ENCODE measurements at regions not wholly inside any gene's neighbourhood (a gene's known extent, or its start where the extent isn't known, plus 50 kb on each side); places are given as distances from the start of the nearest gene placed in this dataset.

DNA sequence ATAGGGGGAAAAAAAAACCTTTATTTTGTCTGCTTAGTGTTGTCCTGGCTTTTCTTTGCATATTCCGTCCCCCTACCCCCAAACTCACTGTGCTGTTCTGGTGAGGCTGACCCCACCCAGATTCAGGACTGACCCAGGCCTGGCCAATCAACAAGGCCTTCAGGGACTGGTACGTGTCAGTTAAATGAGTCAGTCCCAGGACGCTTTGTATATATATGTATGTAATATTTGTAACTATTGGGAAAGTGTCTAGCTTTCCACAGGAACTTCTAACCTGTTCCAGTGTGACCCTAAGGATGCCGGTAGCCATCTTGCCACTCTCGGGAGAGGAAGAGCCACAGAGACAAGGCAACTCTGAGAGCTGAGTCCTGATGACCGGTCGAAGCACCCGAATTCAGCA lies 107.4 kb downstream of the VCPKMT start:
- ATAC-seq (no peak), DNase-seq (no peak)
- H3K9me3 ChIP-seq = no peaks in the 10 kb centered on the region
- no peak for TF ChIP-seq POLR2A (IDR thresholded peaks at IDR 0.05)
- TF ChIP-seq, protein P1, sequence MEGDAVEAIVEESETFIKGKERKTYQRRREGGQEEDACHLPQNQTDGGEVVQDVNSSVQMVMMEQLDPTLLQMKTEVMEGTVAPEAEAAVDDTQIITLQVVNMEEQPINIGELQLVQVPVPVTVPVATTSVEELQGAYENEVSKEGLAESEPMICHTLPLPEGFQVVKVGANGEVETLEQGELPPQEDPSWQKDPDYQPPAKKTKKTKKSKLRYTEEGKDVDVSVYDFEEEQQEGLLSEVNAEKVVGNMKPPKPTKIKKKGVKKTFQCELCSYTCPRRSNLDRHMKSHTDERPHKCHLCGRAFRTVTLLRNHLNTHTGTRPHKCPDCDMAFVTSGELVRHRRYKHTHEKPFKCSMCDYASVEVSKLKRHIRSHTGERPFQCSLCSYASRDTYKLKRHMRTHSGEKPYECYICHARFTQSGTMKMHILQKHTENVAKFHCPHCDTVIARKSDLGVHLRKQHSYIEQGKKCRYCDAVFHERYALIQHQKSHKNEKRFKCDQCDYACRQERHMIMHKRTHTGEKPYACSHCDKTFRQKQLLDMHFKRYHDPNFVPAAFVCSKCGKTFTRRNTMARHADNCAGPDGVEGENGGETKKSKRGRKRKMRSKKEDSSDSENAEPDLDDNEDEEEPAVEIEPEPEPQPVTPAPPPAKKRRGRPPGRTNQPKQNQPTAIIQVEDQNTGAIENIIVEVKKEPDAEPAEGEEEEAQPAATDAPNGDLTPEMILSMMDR (IDR thresholded peaks at IDR 0.05) = no peak
- H3K27ac ChIP-seq = no peak overlapping the region
- WGBS, 4 donors = 93 to 95% (median 93%) methylated on average over 8 of the region's 8 CpGs
- no peaks in the 10 kb centered on the region for H3K36me3 ChIP-seq
- intact Hi-C loops (cut with DNase I) = loop anchor here in 4 of 10 donors (10.0 kb wide), 3 partner anchors 96 to 144 kb away; no protein-coding TSS in a partner anchor
- H3K4me3 ChIP-seq = no peak overlapping the region
- H3K4me1 ChIP-seq = peaks cover 0 to 8% (median 0%) of the 10 kb centered on the region in 12 donors
- no peaks in the 10 kb centered on the region for H3K27me3 ChIP-seq

DNA sequence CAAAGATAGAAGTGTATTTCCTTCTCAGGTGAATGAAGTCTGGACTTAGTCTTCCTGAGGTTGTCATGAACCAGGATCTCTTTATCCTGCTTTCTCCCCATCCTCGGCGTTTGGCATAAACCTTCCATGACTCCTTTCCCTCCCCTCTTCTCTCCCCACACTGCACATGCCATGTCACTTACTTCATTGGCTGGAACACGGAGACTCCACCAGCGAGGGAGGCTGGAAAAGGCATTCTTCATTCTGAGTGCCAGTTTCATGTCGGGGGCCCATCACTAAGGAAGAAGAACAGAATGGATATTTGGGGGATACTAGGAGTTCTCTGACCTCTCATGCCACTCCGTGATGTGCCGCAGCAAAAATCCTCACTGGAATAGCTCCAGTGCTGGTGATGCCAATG lies 105.6 kb downstream of the VCPKMT start:
- no peak for DNase-seq
- peak overlapping the region in 1 of 12 donors; percentile 3 for H3K27ac ChIP-seq
- H3K4me1 ChIP-seq = peaks cover 0 to 8% (median 0%) of the 10 kb centered on the region in 12 donors
- no peak for ATAC-seq
- TF ChIP-seq POLR2A (IDR thresholded peaks at IDR 0.05) = no peak
- TF ChIP-seq, protein P1 (IDR thresholded peaks at IDR 0.05) = no peak
- 64 to 81% (median 78%) methylated on average over 7 of the region's 7 CpGs for WGBS, 4 donors
- H3K36me3 ChIP-seq = no peaks in the 10 kb centered on the region
- intact Hi-C loops (cut with DNase I) = no loop called here
- no peaks in the 10 kb centered on the region for H3K9me3 ChIP-seq
- H3K4me3 ChIP-seq = no peak overlapping the region
- H3K27me3 ChIP-seq = no peaks in the 10 kb centered on the region

DNA sequence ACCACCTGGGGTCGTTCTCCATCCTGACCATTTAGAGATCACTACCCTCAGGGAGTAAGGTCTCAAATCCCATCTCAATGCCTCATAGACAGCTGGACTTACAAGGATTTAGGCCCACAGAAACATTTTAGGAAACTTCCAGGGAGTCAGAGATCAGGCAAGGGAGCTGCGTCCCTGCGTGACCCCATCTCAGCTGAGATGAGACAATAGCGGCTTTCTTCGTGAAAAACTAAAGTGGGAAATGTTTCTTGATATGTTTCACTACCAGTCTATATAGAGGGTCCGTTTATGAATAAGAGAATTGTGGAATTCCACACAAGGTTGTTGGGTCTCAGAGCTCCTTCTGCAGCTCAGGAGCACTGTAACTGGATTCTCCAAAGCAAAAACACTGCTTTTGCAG lies 105.1 kb downstream of the VCPKMT start:
- peaks cover 0 to 8% (median 0%) of the 10 kb centered on the region in 12 donors for H3K4me1 ChIP-seq
- peak overlapping the region in 1 of 12 donors; percentile 3 for H3K27ac ChIP-seq
- 80 to 84% (median 83%) methylated on average over 6 of the region's 6 CpGs for WGBS, 4 donors
- H3K9me3 ChIP-seq = no peaks in the 10 kb centered on the region
- no peaks in the 10 kb centered on the region for H3K36me3 ChIP-seq
- intact Hi-C loops (cut with DNase I) = no loop called here
- TF ChIP-seq, protein P1 (IDR thresholded peaks at IDR 0.05) = no peak
- TF ChIP-seq POLR2A (IDR thresholded peaks at IDR 0.05) = no peak
- H3K27me3 ChIP-seq = no peaks in the 10 kb centered on the region
- ATAC-seq = no peak
- H3K4me3 ChIP-seq = no peak overlapping the region
- DNase-seq = no peak

DNA sequence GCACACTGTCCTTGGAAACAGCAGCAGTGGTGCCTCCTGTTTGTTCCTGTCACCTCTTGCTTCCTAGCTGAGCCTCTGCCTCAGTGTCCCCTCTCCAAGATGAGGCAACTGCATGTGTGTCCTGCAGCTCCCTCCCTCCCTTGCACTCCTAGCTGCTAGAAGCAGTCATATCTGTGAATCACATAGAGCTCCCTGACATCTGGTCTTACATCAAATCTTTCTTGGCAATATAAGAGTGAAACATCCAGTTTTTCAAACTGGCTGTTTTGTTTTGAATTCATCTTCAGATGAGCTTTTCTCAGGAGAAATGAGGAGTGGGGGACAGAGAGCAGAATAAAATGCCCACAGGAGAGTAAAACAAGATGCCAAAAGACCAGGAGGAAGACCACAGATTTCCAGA lies 103.7 kb downstream of the VCPKMT start:
- Histone ChIP-seq H3K27me3 (no peaks in the 10 kb centered on the region), H3K9me3 (no peaks in the 10 kb centered on the region), H3K27ac (no peak overlapping the region), H3K4me1 (peaks cover 0 to 8% (median under 1%) of the 10 kb centered on the region in 12 donors), H3K4me3 (no peak overlapping the region), H3K36me3 (no peaks in the 10 kb centered on the region)
- no peak for DNase-seq
- no peak for ATAC-seq
- no peak for TF ChIP-seq POLR2A (IDR thresholded peaks at IDR 0.05)
- TF ChIP-seq, protein P1 (IDR thresholded peaks at IDR 0.05) = no peak
- intact Hi-C loops (cut with DNase I) = no loop called here

Data from heart left ventricle (tissue), 16 donors.